Activated CD4-positive, alpha-beta T cell treated with anti-CD3 and anti-CD28 coated beads, Interleukin-2, amount 50 U/mL, for 48 hours (primary cell): ENCODE measurements at regions not wholly inside any gene's neighbourhood (a gene's known extent, or its start where the extent isn't known, plus 50 kb on each side); places are given as distances from the start of the nearest gene placed in this dataset.

ENCODE experiments used
- DNase-seq, 2 experiments: peaks; one replicate each; pipeline ENCODE4 v3.0.0-alpha.2; 2020

DNA sequence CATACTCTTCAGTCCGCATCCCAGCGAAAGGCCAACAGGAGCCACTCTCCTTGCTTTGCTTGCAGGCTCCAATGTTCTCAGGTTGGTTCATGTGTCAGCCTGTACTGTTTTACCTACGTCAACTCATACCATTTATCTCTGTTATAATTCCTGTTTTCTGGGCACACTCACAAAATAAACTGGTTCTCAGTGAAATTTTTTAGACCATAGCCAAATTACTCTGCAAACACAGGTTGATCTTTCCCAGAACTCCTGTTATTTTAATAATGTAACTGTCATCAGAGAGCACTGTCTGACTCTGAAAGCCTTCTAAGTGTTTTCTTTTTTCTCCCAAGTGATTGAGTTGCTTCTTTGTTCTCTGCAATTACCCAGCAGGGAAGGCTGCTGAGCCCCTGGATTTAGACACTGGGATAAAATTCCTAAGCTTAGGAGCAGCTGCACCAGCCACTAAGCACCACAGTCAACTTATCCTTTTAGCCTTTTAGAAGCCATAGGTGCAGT is 111.6 kb upstream of the PIEZO2 start:
- DNase-seq = no peak

DNA sequence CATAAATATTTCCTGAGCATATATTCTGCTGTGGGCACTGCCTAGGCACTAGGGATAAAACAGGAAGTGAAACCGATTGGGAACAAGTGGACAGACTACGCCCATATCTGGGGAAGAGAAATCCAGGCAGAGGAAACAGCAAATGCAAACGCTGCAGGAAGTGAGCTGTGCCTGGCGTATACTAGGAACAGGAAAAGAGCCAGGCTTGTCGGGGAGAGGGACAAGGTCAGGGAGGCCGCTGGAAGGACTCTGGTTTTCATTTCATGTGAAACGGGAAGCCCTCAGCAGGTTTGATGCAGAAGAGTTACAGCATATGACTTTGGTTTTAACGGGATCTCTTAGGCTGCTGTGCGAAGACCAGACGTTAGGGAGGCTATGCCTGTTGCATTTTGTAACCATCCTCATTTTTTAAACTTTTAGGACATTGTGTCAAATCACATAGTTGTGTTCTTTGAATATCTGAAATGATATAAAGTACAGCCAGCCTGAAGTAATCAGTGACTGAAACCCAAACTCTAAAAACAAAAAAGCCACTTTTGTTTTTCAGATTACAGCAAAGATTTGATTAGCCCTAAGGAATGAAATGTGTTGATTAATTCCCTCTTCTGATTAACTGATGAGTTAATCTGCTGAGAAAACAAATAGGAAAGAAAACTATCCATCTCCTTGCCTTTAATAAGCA is 110.2 kb upstream of the PIEZO2 start:
- DNase-seq = no peak

DNA sequence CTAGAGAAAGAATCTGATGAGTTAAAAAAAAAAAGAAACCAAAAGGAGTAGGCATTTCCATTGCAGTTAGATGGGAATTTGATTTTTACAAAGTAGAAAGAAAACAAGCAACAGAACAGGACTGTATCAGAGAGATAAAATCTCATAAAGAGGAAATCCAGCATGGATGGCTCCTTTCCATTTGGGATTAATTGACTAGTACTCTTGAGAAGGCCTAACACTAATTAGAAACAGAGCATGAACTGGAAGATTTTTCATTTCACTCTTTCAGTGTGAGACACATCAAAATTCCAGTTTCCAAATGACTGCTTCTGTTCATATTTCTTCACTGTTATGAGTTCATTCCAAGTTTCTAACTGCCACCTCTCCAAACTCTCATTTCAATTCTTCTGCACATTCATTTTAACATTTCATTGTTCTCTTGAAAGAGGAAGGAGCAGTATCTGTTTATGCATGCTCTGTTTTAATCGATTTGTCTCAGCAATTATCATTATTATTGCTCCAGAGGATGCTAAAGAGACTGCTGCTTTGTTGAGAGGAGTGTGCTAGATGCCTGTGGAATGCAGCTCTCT is 108.8 kb upstream of the PIEZO2 start:
- DNase-seq = no peak

DNA sequence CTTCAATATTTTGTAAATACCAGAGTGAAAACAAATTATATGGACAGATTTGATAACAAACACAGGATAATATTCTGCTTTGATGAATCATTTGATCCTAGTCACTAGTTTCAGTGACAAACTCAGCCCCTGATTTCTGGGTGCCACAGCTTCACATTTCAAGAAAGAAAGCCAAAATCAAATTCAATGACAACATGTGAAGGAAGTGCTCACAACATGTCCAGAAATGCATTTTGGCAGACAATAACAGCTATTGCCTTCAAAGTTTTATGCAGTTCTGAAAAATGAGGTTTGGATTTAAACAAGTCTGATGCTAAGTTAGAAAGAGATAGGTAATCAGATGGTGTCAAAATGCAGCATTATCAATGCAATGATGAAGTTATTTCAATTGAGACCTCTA is 106.9 kb upstream of the PIEZO2 start:
- DNase-seq = no peak

DNA sequence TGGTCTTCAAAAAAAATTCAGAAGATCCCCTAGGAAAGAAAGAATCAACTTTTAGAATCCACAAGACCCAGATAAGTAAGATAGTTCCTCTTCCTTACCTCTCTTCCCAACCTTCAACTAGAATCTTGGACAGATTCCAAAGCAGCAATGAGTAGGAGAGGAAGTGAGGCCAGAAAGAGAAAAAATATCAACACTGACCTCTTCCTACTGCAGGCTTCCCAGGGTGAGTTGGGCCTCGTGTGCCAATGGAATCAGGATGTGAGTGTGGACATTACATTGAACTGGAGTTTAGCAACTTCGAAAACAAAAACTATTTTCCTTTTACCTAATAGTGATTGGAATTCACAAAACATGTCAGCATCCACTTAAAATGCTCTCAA is 102.5 kb upstream of the PIEZO2 start:
- DNase-seq = no peak

DNA sequence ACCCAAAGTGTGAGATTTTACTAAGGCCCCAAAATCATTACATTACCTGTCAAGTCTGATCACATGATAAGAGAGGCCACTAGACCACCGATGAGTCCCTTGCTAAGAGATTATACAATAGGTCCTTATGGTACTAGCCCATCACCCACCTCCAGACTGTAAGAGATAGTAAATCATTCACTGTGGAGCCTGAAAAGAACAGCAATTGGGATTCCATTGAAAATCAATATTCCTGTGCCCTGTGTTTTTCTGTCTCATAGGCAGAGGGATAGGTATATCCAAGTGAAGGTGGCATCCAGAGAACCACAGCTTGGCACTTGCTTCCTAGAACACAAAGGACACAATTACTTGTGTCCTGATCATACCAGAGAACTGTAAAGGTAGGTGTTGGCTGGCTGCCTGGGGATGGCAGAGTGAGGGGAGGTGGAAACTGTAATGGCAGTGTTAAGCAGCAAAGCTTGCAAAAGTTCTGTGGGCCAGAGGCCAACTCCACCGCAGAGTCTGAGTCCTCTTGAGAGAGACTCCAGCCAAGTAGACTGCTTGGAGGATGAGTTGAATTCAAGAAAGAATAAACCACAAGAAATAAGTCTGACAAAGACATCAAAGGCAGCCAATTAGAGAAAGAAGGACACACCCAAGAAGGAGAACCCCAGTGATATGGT is 102.0 kb upstream of the PIEZO2 start:
- no peak for DNase-seq

DNA sequence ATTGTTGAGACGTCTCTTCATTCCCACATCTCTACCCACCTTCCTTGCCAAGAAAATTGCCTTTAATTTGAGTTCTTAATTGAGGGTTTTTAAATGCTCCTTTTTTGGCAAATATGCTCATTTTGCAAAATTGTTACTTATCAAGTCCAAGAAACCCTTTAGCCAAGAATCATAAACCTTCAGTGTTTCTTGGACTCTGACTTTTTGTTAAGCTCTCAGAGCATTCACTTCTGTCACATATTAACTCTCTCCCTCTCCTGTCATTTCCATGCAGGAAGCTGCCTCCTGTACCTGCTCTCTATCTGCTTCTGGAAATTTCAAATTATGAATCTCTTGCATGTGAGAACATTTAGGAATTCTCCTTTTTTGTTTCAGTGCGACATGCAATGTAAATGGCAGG is 100.0 kb upstream of the PIEZO2 start:
- no peak for DNase-seq

DNA sequence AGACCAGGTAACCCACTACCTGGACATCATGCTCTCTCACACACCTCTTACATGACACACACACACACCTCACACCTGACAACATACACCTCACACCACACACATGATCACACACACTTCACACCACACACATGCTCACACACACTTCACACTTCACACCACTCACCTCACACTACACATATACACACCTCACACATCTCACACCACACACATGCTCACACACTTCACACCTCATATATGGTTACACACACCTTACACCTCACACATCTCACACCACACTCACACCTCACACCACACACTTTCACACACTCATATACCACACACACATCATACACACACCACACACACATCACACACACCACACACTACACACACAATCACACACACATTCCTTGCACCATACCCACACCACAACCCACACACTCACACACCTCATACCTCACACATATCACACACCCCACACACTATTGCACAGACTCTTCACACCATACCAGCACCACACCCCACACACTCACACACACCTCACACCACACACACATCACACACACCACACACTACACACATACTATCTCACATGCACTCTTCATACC is 98.1 kb upstream of the PIEZO2 start:
- DNase-seq = no peak

DNA sequence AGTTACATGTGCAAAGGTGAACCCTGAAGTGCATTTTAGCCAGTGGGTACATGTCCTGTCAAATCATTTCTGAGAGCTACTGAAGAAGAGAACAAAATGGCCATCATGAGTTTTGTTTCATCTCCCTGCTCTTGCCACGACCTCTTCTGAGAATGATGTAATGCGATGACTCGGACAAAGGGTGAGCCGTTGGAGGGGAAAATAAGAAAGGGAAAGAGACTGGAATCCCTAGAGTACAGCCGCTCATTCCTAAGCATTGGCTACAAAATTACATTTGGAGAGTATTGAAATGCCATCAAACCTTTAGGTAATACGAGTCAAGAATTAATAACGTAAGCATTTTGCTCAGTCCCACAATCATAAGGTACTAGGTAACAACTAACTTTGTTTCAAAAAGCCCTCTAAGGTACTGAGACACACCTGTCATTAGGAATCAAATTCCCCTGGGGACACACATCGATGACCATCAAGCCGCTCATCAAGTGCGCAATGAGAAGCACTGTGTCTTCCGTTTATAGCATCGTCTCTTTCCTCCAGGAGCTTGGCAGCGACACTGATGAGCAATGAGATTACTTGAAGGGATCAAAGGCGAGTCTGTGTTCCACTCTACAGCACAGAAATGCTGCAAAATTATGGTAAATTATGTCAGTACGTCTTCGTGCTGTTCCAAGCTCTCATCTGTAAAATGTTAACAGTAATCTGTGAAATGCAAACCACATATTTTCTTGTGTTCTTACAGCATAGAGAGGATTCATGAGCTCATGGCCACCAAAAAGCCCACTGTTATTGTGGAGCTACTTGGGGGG is 97.3 kb upstream of the PIEZO2 start:
- no peak for DNase-seq

DNA sequence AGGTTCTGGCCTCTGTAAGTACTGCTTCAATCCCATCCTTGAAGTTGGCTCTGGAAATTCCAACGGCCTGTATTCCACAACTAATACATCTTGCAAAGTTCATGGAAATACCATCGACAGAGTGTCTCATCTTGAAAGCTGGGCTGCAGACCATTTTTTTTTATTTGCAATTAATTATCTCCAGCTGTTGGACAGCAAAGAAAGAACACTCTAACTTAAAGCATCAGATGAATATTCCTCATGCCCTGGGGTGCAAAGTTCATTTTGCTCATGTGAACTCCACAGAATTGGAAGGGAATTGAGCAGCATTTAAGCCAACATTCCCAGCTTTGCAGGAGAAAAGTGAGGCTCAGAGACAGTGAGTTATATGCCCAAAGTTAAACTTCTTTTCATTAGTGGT is 96.5 kb upstream of the PIEZO2 start:
- no peak for DNase-seq

DNA sequence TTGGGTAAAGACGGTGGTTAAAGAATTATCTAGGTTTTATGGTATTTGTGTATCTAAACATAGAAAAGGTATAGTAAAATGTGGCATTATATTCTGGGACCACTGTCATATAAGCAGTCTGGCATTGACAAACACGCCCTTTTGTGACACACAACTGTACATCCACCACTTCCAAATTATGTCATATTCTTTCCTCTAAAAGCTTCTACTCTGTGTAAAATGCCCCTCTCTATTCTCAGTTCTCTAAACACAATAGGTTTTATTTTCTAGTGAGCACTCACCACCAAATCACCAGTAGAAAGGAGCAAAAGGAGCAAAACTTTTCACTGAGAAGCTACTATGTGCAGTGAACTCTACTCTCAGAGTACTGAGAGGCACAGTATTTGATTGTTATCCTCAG is 88.1 kb upstream of the PIEZO2 start:
- DNase-seq = no peak

DNA sequence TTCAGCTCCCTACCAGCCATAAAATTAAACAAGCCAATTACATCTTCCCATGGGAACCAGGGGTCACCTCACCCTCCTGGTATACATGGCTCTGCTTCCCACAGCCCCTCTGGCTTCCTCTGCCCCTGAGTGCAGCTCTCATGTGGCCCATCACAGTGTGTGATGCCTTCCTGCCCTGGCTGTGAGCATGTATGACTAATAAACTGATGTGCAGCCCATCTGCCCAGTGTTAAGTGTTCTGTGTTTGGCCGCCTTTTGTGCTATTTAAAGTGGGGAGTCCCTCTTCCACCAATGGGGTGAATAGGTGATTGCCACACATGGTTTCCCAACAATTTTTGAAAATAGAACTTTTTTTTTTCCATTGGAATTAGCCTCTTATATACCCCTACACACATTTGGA is 87.7 kb upstream of the PIEZO2 start:
- DNase-seq = no peak

DNA sequence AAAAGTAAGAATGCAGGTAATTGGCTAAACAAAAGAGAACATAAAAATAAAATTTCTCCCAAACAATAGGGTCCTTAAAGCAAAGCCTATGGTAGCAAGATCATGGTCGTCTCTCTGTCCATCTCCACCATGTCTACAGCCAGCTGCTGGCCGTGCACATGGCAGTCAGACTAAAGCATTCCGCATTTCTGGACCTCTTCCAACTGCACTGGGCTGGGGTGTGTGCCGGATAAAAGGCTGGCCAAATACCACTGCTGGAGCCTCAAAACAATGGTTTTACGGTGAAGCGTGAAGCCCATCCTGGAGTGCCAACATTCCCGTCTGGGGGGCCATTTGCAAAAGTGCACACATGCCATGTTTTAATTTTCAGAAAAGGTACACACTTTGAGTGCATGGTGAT is 74.8 kb upstream of the PIEZO2 start:
- no peak for DNase-seq

DNA sequence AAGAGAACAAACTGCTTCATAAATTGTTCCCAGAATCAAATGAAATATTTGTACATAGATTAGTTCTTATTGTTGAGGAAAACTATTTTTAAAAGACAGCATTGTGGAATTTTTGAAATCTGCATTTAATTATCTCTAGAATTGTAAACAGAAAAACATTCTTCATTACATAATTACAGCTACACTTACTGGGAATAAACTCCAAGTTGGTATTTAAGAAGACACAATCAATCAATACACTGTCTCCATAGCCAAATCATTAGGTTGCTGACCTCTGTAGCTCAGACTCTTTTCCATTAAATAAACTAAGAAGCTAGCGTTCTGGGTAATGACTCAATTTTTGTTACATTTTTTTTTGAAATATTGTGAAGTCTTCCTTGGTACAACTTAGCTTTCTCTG is 70.2 kb upstream of the PIEZO2 start:
- DNase-seq = no peak

DNA sequence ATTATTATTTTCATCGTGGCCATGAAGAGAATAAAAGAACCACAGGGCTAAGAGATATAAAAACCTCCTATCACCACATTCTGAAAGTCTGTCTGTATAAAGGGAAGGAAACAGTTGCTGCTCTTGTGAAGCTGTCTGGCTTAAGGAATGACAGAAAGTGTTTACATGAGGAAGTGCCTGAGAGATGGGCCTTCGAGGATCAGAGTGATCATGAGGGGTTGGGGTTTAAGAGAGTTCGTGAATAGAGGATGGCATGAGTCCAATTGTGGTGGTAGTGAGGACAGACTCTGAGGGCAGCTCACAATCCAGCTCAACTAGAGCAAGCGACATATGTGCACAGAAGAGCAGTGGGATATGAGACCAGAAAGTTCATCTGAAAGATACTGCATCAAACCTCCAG is 65.8 kb upstream of the PIEZO2 start:
- no peak for DNase-seq

DNA sequence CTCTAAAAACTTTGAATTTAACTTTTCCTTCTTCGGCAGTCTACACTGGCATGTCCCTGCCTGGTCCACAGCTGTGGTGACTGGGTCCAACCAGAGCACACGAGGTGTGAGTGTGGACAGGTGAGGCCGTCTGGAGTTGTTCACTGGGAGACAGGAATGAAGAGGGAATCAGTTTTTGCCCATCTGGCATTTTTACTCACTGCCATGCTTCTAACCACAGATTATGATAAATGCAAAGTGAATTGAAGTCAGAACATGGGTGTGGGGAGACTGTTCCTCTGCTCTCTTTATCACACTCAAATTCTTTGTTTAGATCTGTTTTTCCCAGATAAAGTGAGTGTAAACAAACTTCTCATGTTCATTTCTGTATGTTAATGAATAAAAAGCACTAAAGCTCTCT is 54.7 kb upstream of the PIEZO2 start:
- DNase-seq = no peak

DNA sequence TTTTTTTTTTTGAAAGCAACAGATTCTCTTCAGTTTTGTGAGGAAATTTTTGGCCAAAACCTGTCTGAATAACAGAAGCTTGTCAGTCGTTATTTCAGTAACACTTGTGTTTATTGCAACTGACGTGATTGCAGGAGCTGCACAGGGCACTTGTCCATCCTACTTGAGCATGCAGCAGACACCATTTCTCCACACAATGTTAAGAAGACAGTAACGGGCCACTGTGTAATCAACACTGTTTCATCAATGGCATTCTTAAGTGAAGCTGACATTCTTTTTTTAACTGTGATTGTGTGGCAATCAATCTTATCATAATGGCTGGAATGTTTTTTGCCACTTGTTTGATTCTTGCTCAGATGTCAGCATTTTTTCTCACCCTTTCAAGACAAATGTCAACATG is 50.1 kb upstream of the PIEZO2 start:
- no peak for DNase-seq
